HepG2 (cell line): ENCODE measurements at regions not wholly inside any gene's neighbourhood (a gene's known extent, or its start where the extent isn't known, plus 50 kb on each side); places are given as distances from the start of the nearest gene placed in this dataset.

Experiments
- ATAC-seq: fragments of 200-7000 bp; cut with Tn5 transposase; 3 replicates; pipeline ENCODE4 v1.9.1; 2020; ENCODE audit warnings: mild to moderate bottlenecking, moderate library complexity
- BruUV-seq: library from RNA; stranded (reverse); fragments of 400-500 nt; replicated peaks from 2 replicates; lab custom pipeline; 2021; lab: Mats Ljungman, UMichigan
- CTCF ChIA-PET: fragments of 300-600 bp; formaldehyde crosslinking; extraction: SDS; loops from one replicate; lab custom pipeline; 2021; ENCODE audit warnings: low total read pairs, inconsistent platforms, low intra/inter-chr PET ratio; lab: Yijun Ruan, JAX
- POLR2A ChIA-PET: fragments of 350-600 bp; sonication (Branson Sonifier 250); formaldehyde crosslinking; loops from one replicate; lab custom pipeline; 2020; ENCODE audit warnings: antibody characterized with exemption, inconsistent platforms; lab: Yijun Ruan, JAX
- DNase-seq: peaks from one replicate; pipeline ENCODE4 v3.0.0-alpha.2; 2015; ENCODE audit warnings: low spot score
- FAIRE-seq: peaks from 3 replicates; lab custom pipeline; 2011; peaks lifted over from hg19 to GRCh38; lab: Jason Lieb, UNC
- H2AFZ ChIP-seq: one replicate; pipeline ENCODE4 v1.6.1; 2011; ENCODE audit warnings: low read length, inconsistent platforms
- H3K27ac ChIP-seq: fragments of 300-600 bp; 3 replicates; pipeline ENCODE4 v1.8.0; 2011; ENCODE audit warnings: mixed run types, mild to moderate bottlenecking, mixed read lengths, low read length, inconsistent platforms; ENCODE audit not compliant: insufficient read depth; ENCODE audit errors: extremely low read length
- H3K27me3 ChIP-seq, 2 experiments: fragments of 200-600 bp in 1 of 2; 2 replicates in 1 of 2; 3 replicates in 1 of 2; pipeline versions ENCODE4 v1.6.0 to v1.8.0; 2011; ENCODE audit warnings: low read length in 2 of 2, mild to moderate bottlenecking in 2 of 2, moderate library complexity in 2 of 2, inconsistent platforms in 1 of 2; ENCODE audit not compliant: insufficient read depth in 2 of 2, control insufficient read depth in 1 of 2
- H3K36me3 ChIP-seq, 2 experiments: fragments of 200-600 bp in 1 of 2; replicated peaks in 1 of 2; 2 replicates in 1 of 2; 3 replicates in 1 of 2; pipeline versions ENCODE4 v1.5.1 to v1.8.0; 2011; ENCODE audit warnings: low read length in 2 of 2, inconsistent platforms in 1 of 2; ENCODE audit not compliant: insufficient read depth in 2 of 2, control insufficient read depth in 1 of 2
- H3K4me1 ChIP-seq: 2 replicates; pipeline ENCODE4 v1.5.1; 2012; ENCODE audit warnings: low read length, inconsistent platforms; ENCODE audit not compliant: insufficient read depth
- H3K4me2 ChIP-seq: 2 replicates; pipeline ENCODE4 v1.6.0; 2011; ENCODE audit warnings: low read depth, low read length, inconsistent platforms
- H3K4me3 ChIP-seq, 3 experiments: fragments of 200-600 bp in 1 of 3; sonication (generic), shearing (Covaris generic) in 1 of 3; replicated peaks in 1 of 3; 2 replicates each; pipeline ENCODE4 v1.5.1; 2011 to 2016; ENCODE audit warnings: low read length in 3 of 3, inconsistent platforms in 2 of 3, low read depth in 2 of 3, mild to moderate bottlenecking in 2 of 3, control low read depth in 1 of 3, mixed read lengths in 1 of 3; ENCODE audit not compliant: insufficient read depth in 1 of 3
- H3K79me2 ChIP-seq: one replicate; pipeline ENCODE4 v1.6.1; 2011; ENCODE audit warnings: low read length, inconsistent platforms; ENCODE audit not compliant: insufficient read depth
- H3K9ac ChIP-seq: 2 replicates; pipeline ENCODE4 v1.6.0; 2011; ENCODE audit warnings: mild to moderate bottlenecking, low read depth, low read length, inconsistent platforms; ENCODE audit not compliant: insufficient read depth
- H3K9me3 ChIP-seq: 2 replicates; pipeline ENCODE4 v1.5.1; 2012; ENCODE audit warnings: mild to moderate bottlenecking, low read length
- H4K20me1 ChIP-seq: 2 replicates; pipeline ENCODE4 v1.6.0; 2011; ENCODE audit warnings: inconsistent platforms, mild to moderate bottlenecking, low read length, moderate library complexity; ENCODE audit not compliant: insufficient read depth
- ETV5 ChIP-seq: IDR thresholded peaks from 2 replicates; pipeline ENCODE4 v1.6.1; 2018; ENCODE audit warnings: missing biosample characterization, missing genetic modification reagents, inconsistent platforms, borderline replicate concordance
- PHF20 ChIP-seq: sonication (generic); formaldehyde crosslinking; IDR thresholded peaks from 2 replicates; pipeline ENCODE4 v1.5.0; 2020; ENCODE audit warnings: mild to moderate bottlenecking, missing genetic modification reagents
- RBFOX2 ChIP-seq: fragments of 200-400 bp; formaldehyde crosslinking; IDR thresholded peaks from 2 replicates; pipeline ENCODE4 v1.6.1; 2017; ENCODE audit warnings: low read depth, mild to moderate bottlenecking, low read length
- TOPORS ChIP-seq: sonication (generic); formaldehyde crosslinking; IDR thresholded peaks from 2 replicates; pipeline ENCODE4 v1.8.0; 2023; ENCODE audit warnings: mild to moderate bottlenecking, missing genetic modification reagents
- ZBTB42 ChIP-seq: sonication (generic); formaldehyde crosslinking; IDR thresholded peaks from 2 replicates; pipeline ENCODE4 v1.5.0; 2020; ENCODE audit warnings: mild to moderate bottlenecking, missing genetic modification reagents
- ZNF121 ChIP-seq: sonication (generic); formaldehyde crosslinking; IDR thresholded peaks from 2 replicates; pipeline ENCODE4 v1.5.0; 2020; ENCODE audit warnings: mild to moderate bottlenecking, missing genetic modification reagents
- ZNF75D ChIP-seq: sonication (generic); formaldehyde crosslinking; IDR thresholded peaks from 2 replicates; pipeline ENCODE4 v1.8.1; 2023; ENCODE audit warnings: missing genetic modification reagents, mild to moderate bottlenecking, borderline replicate concordance
- WGBS: methylation state at CpG from one replicate; pipeline ENCODE4 v1.1.6; 2017; ENCODE audit warnings: low lambda C conversion rate; 5-methylcytosine and 5-hydroxymethylcytosine counted together
- in situ Hi-C: cut with HindIII; loops from 2 replicates; pipeline ENCODE4 v1.10.0; 2017; ENCODE audit warnings: low pct_unique_long_range_greater_than_20kb; ENCODE audit not compliant: extremely low pct_ligation_motif_present
- intact Hi-C: fragments of 100-400 bp; cut with micrococcal nuclease; formaldehyde crosslinking; loops from one replicate; pipeline ENCODE4 v1.10.0; 2022; ENCODE audit not compliant: unreplicated experiment
- TF ChIP-seq, protein P1 (sequence below): sonication (generic); formaldehyde crosslinking; IDR thresholded peaks from 2 replicates; pipeline ENCODE4 v1.9.0; 2022; ENCODE audit warnings: missing genetic modification reagents, mild to moderate bottlenecking, borderline replicate concordance
- TF ChIP-seq, protein P2 (sequence below): IDR thresholded peaks from 2 replicates; pipeline ENCODE4 v1.4.0; 2020; ENCODE audit warnings: mild to moderate bottlenecking, missing genetic modification reagents
- TF ChIP-seq, protein P3 (sequence below): sonication (generic); formaldehyde crosslinking; IDR thresholded peaks from 2 replicates; pipeline ENCODE4 v1.8.0; 2022; ENCODE audit warnings: missing genetic modification reagents, mild to moderate bottlenecking, moderate library complexity, borderline replicate concordance
- TF ChIP-seq, protein P4 (sequence below): sonication (generic); formaldehyde crosslinking; IDR thresholded peaks from 2 replicates; pipeline ENCODE4; 2020; ENCODE audit warnings: missing genetic modification reagents, mild to moderate bottlenecking, borderline replicate concordance

DNA sequence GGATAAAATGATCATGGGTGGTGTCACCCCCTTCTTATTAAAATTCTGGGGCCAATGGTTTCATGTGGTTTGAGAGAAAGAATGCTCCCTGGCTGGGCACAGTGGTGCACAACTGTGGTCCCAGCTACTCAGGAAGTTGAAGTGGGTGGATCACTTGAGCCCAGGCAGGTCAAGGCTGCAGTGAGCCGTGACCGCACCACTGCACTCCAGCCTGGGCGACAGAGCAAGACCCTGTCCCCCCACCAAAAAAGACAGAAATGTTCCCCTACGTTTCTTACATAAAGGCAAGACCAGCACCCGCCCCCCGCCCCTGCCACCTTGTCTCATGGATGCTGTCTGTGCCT, 53.0 kb upstream of the ID2 start:
- H2AFZ ChIP-seq: no peak overlapping the region
- in situ Hi-C loops (loop anchor here (5.0 kb wide), 1 partner anchor 48 kb away; no protein-coding TSS in a partner anchor), intact Hi-C loops (loop anchor here (10.0 kb wide), 1 partner anchor 214 kb away; no protein-coding TSS in a partner anchor)
- no peaks in the 10 kb centered on the region for H3K9me3 ChIP-seq
- DNase-seq: no peak
- ChIA-PET CTCF (interaction anchor here (0.8 kb wide), 1 partner anchor 50 kb away, joined by 4 read pairs; no protein-coding TSS in a partner anchor), POLR2A (interaction anchor here (5.9 to 8.4 kb wide), 3 partner anchors 17 to 55 kb away, joined by 70 to 354 read pairs (median 112); partner anchors contain the start of gene ID2)
- no peak for FAIRE-seq
- no peaks in the 10 kb centered on the region for H4K20me1 ChIP-seq
- peaks cover 21% of the 10 kb centered on the region for H3K79me2 ChIP-seq
- H3K9ac ChIP-seq: no peak overlapping the region
- WGBS: 88% methylated on average over 3 of the region's 6 CpGs
- H3K27me3 ChIP-seq: no peaks in the 10 kb centered on the region; a peak in 1 of 5 replicates
- peak overlapping the region; percentile 99 for H3K4me2 ChIP-seq
- H3K36me3 ChIP-seq: no peaks in the 10 kb centered on the region
- ATAC-seq: no peak
- no TSS peak for BruUV-seq
- H3K4me3 ChIP-seq: no peak overlapping the region
- no peak overlapping the region for H3K27ac ChIP-seq
- H3K4me1 ChIP-seq: peaks cover 100% of the 10 kb centered on the region
- TF ChIP-seq ETV5 (CRISPR knock-in tag): 0 out of 2 replicates have a peak, but pooled peaks have one; percentile 12
- TF ChIP-seq PHF20: no peak
- TF ChIP-seq ZNF75D: no peak
- TF ChIP-seq, protein P1, sequence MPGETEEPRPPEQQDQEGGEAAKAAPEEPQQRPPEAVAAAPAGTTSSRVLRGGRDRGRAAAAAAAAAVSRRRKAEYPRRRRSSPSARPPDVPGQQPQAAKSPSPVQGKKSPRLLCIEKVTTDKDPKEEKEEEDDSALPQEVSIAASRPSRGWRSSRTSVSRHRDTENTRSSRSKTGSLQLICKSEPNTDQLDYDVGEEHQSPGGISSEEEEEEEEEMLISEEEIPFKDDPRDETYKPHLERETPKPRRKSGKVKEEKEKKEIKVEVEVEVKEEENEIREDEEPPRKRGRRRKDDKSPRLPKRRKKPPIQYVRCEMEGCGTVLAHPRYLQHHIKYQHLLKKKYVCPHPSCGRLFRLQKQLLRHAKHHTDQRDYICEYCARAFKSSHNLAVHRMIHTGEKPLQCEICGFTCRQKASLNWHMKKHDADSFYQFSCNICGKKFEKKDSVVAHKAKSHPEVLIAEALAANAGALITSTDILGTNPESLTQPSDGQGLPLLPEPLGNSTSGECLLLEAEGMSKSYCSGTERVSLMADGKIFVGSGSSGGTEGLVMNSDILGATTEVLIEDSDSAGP (CRISPR knock-in tag): 0 out of 2 replicates have a peak, but pooled peaks have one; percentile 16
- TF ChIP-seq ZBTB42 (CRISPR knock-in tag): no peak
- TF ChIP-seq, protein P2, sequence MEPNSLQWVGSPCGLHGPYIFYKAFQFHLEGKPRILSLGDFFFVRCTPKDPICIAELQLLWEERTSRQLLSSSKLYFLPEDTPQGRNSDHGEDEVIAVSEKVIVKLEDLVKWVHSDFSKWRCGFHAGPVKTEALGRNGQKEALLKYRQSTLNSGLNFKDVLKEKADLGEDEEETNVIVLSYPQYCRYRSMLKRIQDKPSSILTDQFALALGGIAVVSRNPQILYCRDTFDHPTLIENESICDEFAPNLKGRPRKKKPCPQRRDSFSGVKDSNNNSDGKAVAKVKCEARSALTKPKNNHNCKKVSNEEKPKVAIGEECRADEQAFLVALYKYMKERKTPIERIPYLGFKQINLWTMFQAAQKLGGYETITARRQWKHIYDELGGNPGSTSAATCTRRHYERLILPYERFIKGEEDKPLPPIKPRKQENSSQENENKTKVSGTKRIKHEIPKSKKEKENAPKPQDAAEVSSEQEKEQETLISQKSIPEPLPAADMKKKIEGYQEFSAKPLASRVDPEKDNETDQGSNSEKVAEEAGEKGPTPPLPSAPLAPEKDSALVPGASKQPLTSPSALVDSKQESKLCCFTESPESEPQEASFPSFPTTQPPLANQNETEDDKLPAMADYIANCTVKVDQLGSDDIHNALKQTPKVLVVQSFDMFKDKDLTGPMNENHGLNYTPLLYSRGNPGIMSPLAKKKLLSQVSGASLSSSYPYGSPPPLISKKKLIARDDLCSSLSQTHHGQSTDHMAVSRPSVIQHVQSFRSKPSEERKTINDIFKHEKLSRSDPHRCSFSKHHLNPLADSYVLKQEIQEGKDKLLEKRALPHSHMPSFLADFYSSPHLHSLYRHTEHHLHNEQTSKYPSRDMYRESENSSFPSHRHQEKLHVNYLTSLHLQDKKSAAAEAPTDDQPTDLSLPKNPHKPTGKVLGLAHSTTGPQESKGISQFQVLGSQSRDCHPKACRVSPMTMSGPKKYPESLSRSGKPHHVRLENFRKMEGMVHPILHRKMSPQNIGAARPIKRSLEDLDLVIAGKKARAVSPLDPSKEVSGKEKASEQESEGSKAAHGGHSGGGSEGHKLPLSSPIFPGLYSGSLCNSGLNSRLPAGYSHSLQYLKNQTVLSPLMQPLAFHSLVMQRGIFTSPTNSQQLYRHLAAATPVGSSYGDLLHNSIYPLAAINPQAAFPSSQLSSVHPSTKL (CRISPR knock-in tag): no peak
- TF ChIP-seq, protein P3, sequence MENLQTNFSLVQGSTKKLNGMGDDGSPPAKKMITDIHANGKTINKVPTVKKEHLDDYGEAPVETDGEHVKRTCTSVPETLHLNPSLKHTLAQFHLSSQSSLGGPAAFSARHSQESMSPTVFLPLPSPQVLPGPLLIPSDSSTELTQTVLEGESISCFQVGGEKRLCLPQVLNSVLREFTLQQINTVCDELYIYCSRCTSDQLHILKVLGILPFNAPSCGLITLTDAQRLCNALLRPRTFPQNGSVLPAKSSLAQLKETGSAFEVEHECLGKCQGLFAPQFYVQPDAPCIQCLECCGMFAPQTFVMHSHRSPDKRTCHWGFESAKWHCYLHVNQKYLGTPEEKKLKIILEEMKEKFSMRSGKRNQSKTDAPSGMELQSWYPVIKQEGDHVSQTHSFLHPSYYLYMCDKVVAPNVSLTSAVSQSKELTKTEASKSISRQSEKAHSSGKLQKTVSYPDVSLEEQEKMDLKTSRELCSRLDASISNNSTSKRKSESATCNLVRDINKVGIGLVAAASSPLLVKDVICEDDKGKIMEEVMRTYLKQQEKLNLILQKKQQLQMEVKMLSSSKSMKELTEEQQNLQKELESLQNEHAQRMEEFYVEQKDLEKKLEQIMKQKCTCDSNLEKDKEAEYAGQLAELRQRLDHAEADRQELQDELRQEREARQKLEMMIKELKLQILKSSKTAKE (CRISPR knock-in tag): no peak
- peak; percentile 34; the same call in 1 of the 2 replicates for TF ChIP-seq RBFOX2
- TF ChIP-seq ZNF121 (CRISPR knock-in tag): peak; percentile 83; the same call in 1 of the 2 replicates
- TF ChIP-seq, protein P4, sequence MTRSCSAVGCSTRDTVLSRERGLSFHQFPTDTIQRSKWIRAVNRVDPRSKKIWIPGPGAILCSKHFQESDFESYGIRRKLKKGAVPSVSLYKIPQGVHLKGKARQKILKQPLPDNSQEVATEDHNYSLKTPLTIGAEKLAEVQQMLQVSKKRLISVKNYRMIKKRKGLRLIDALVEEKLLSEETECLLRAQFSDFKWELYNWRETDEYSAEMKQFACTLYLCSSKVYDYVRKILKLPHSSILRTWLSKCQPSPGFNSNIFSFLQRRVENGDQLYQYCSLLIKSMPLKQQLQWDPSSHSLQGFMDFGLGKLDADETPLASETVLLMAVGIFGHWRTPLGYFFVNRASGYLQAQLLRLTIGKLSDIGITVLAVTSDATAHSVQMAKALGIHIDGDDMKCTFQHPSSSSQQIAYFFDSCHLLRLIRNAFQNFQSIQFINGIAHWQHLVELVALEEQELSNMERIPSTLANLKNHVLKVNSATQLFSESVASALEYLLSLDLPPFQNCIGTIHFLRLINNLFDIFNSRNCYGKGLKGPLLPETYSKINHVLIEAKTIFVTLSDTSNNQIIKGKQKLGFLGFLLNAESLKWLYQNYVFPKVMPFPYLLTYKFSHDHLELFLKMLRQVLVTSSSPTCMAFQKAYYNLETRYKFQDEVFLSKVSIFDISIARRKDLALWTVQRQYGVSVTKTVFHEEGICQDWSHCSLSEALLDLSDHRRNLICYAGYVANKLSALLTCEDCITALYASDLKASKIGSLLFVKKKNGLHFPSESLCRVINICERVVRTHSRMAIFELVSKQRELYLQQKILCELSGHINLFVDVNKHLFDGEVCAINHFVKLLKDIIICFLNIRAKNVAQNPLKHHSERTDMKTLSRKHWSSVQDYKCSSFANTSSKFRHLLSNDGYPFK (CRISPR knock-in tag): 0 out of 2 replicates have a peak, but pooled peaks have one; percentile 28
- 0 out of 2 replicates have a peak, but pooled peaks have one; percentile 60 for TF ChIP-seq TOPORS (CRISPR knock-in tag)
